Vagina (tissue), 2 donors: ENCODE measurements at regions not wholly inside any gene's neighbourhood (a gene's known extent, or its start where the extent isn't known, plus 50 kb on each side); places are given as distances from the start of the nearest gene placed in this dataset.

ENCODE experiments used
- CTCF ChIP-seq, 3 experiments: fragments of 450-650 bp in 2 of 3; fragments of 200-600 bp in 1 of 3; sonication (generic) in 1 of 3; IDR thresholded peaks; one replicate each; pipeline ENCODE4 v1.5.1; 2017 to 2019; ENCODE audit warnings: antibody characterized with exemption in 3 of 3, mild to moderate bottlenecking in 2 of 3, moderate library complexity in 2 of 3
- POLR2A ChIP-seq, 2 donors: fragments of 450-650 bp; IDR thresholded peaks; one replicate each; pipeline ENCODE4 v1.6.1; 2017; ENCODE audit warnings: antibody characterized with exemption in 2 of 2, mild to moderate bottlenecking in 2 of 2, moderate library complexity in 2 of 2

- no peak for TF ChIP-seq CTCF (IDR thresholded peaks at IDR 0.05)
- TF ChIP-seq POLR2A (IDR thresholded peaks at IDR 0.05), result no peak
Measured at GRCh38 chr14:71230897-71231296, 323.6 kb downstream of the PCNX1 start.
